Muscle layer of colon (tissue), 2 donors: ENCODE measurements at regions not wholly inside any gene's neighbourhood (a gene's known extent, or its start where the extent isn't known, plus 50 kb on each side); places are given as distances from the start of the nearest gene placed in this dataset.

Source experiments
- H3K27ac ChIP-seq: one replicate; pipeline ENCODE4 v1.7.0; 2013; ENCODE audit warnings: low read depth, mild to moderate bottlenecking, low read length, moderate library complexity
- H3K27me3 ChIP-seq, 2 donors: one replicate each; pipeline ENCODE4 v1.7.0; 2013; ENCODE audit warnings: low read length in 2 of 2, mild to moderate bottlenecking in 2 of 2; ENCODE audit not compliant: insufficient read depth in 2 of 2, control insufficient read depth in 1 of 2
- H3K36me3 ChIP-seq: one replicate; pipeline ENCODE4 v1.7.0; 2013; ENCODE audit warnings: mild to moderate bottlenecking, low read length; ENCODE audit not compliant: insufficient read depth
- H3K4me1 ChIP-seq: one replicate; pipeline ENCODE4 v1.7.0; 2013; ENCODE audit warnings: mild to moderate bottlenecking, low read length; ENCODE audit not compliant: insufficient read depth
- H3K4me3 ChIP-seq, 2 donors: one replicate each; pipeline ENCODE4 v1.7.0; 2013; ENCODE audit warnings: low read length in 2 of 2, low read depth in 1 of 2, mild to moderate bottlenecking in 1 of 2, moderate library complexity in 1 of 2
- H3K9ac ChIP-seq: one replicate; pipeline ENCODE4 v1.7.0; 2013; ENCODE audit warnings: low read length
- H3K9me3 ChIP-seq: one replicate; pipeline ENCODE4 v1.7.0; 2013; ENCODE audit warnings: mild to moderate bottlenecking, low read length
- donor health status: abdominal sarcoma.
- donor health status: Adenocarcinoma of cecum.

GRCh38 chr15:70284438-70285214 is 186.9 kb upstream of the TLE3 start:
- Histone ChIP-seq H3K9ac (no peak overlapping the region), H3K4me3 (no peak overlapping the region), H3K4me1 (peaks cover 17% of the 10 kb centered on the region), H3K36me3 (no peaks in the 10 kb centered on the region), H3K27me3 (no peaks in the 10 kb centered on the region), H3K9me3 (no peaks in the 10 kb centered on the region), H3K27ac (no peak overlapping the region)

GRCh38 chr15:70283511-70283910 is 185.8 kb upstream of the TLE3 start:
- H3K4me3 ChIP-seq = no peak overlapping the region
- H3K36me3 ChIP-seq = no peaks in the 10 kb centered on the region
- H3K9ac ChIP-seq = no peak overlapping the region
- H3K4me1 ChIP-seq = peaks cover 12% of the 10 kb centered on the region
- H3K27me3 ChIP-seq = no peaks in the 10 kb centered on the region
- no peaks in the 10 kb centered on the region for H3K9me3 ChIP-seq
- H3K27ac ChIP-seq = no peak overlapping the region

GRCh38 chr15:70281811-70282307 is 184.1 kb upstream of the TLE3 start:
- Histone ChIP-seq H3K4me3 (no peak overlapping the region), H3K27ac (no peak overlapping the region), H3K4me1 (peaks cover 12% of the 10 kb centered on the region), H3K36me3 (no peaks in the 10 kb centered on the region), H3K27me3 (no peaks in the 10 kb centered on the region), H3K9ac (no peak overlapping the region), H3K9me3 (no peaks in the 10 kb centered on the region)

- Histone ChIP-seq H3K4me1 (peaks cover 7% of the 10 kb centered on the region), H3K9me3 (no peaks in the 10 kb centered on the region), H3K27ac (no peak overlapping the region), H3K4me3 (no peak overlapping the region), H3K9ac (no peak overlapping the region), H3K36me3 (no peaks in the 10 kb centered on the region), H3K27me3 (no peaks in the 10 kb centered on the region)
Observed at GRCh38 chr15:70281261-70281810, 183.6 kb upstream of the TLE3 start.

- Histone ChIP-seq H3K27ac (no peak overlapping the region), H3K27me3 (no peaks in the 10 kb centered on the region), H3K36me3 (no peaks in the 10 kb centered on the region), H3K4me3 (no peak overlapping the region), H3K4me1 (peaks cover 2% of the 10 kb centered on the region), H3K9ac (no peak overlapping the region), H3K9me3 (no peaks in the 10 kb centered on the region)
Observed at GRCh38 chr15:70280781-70281180, 183.1 kb upstream of the TLE3 start.

- no peaks in the 10 kb centered on the region for H3K27me3 ChIP-seq
Observed at GRCh38 chr15:70279096-70279495, 181.4 kb upstream of the TLE3 start.

GRCh38 chr15:70278644-70279043 is 180.9 kb upstream of the TLE3 start:
- H3K9ac ChIP-seq = no peak overlapping the region
- no peaks in the 10 kb centered on the region for H3K9me3 ChIP-seq
- no peaks in the 10 kb centered on the region for H3K36me3 ChIP-seq
- H3K27ac ChIP-seq = no peak overlapping the region
- H3K4me1 ChIP-seq = no peaks in the 10 kb centered on the region
- H3K4me3 ChIP-seq = no peak overlapping the region
- H3K27me3 ChIP-seq = no peaks in the 10 kb centered on the region

More at GRCh38 chr15:70279096-70279495, 181.4 kb upstream of the TLE3 start:
- Histone ChIP-seq H3K4me3 (no peak overlapping the region), H3K9me3 (no peaks in the 10 kb centered on the region), H3K9ac (no peak overlapping the region), H3K36me3 (no peaks in the 10 kb centered on the region), H3K4me1 (no peaks in the 10 kb centered on the region), H3K27ac (no peak overlapping the region)

GRCh38 chr15:70277556-70277955 is 179.8 kb upstream of the TLE3 start:
- Histone ChIP-seq H3K4me3 (no peak overlapping the region), H3K27ac (no peak overlapping the region), H3K36me3 (no peaks in the 10 kb centered on the region), H3K9me3 (no peaks in the 10 kb centered on the region), H3K9ac (no peak overlapping the region), H3K27me3 (no peaks in the 10 kb centered on the region), H3K4me1 (no peaks in the 10 kb centered on the region)

GRCh38 chr15:70276401-70276800 is 178.7 kb upstream of the TLE3 start:
- H3K4me1 ChIP-seq = peaks cover 8% of the 10 kb centered on the region
- no peaks in the 10 kb centered on the region for H3K36me3 ChIP-seq
- no peak overlapping the region for H3K9ac ChIP-seq
- no peak overlapping the region for H3K4me3 ChIP-seq
- H3K27me3 ChIP-seq = no peaks in the 10 kb centered on the region
- H3K9me3 ChIP-seq = no peaks in the 10 kb centered on the region
- H3K27ac ChIP-seq = no peak overlapping the region

- no peak overlapping the region for H3K4me3 ChIP-seq
- no peaks in the 10 kb centered on the region for H3K36me3 ChIP-seq
- H3K27ac ChIP-seq = no peak overlapping the region
- no peaks in the 10 kb centered on the region for H3K9me3 ChIP-seq
- H3K4me1 ChIP-seq = peaks cover 16% of the 10 kb centered on the region
- H3K9ac ChIP-seq = no peak overlapping the region
- H3K27me3 ChIP-seq = no peaks in the 10 kb centered on the region
Observed at GRCh38 chr15:70275461-70276138, 177.9 kb upstream of the TLE3 start.

GRCh38 chr15:70274908-70275307 is 177.2 kb upstream of the TLE3 start:
- no peak overlapping the region for H3K4me3 ChIP-seq
- no peak overlapping the region for H3K27ac ChIP-seq
- H3K4me1 ChIP-seq = peaks cover 23% of the 10 kb centered on the region
- H3K36me3 ChIP-seq = no peaks in the 10 kb centered on the region
- H3K27me3 ChIP-seq = no peaks in the 10 kb centered on the region
- H3K9ac ChIP-seq = no peak overlapping the region
- no peaks in the 10 kb centered on the region for H3K9me3 ChIP-seq
